SK-N-MC (cell line): ENCODE measurements at regions not wholly inside any gene's neighbourhood (a gene's known extent, or its start where the extent isn't known, plus 50 kb on each side); places are given as distances from the start of the nearest gene placed in this dataset.

Source experiments
- FOXP2 ChIP-seq: optimal IDR thresholded peaks from 2 replicates; pipeline ENCODE3; 2011; ENCODE audit warnings: mild to moderate bottlenecking, moderate library complexity; ENCODE audit not compliant: insufficient read depth; ENCODE audit errors: extremely low read length, control extremely low read depth
- POLR2AphosphoS5 ChIP-seq: IDR thresholded peaks from 2 replicates; pipeline ENCODE4 v1.6.1; 2012; ENCODE audit warnings: mild to moderate bottlenecking, low read depth, low read length, borderline replicate concordance

- TF ChIP-seq FOXP2 = no peak
- no peak for TF ChIP-seq POLR2AphosphoS5
Measured at GRCh38 chr4:189409158-189409557, 531.5 kb upstream of the FRG1 start.
